HS-5 (cell line): ENCODE measurements at regions not wholly inside any gene's neighbourhood (a gene's known extent, or its start where the extent isn't known, plus 50 kb on each side); places are given as distances from the start of the nearest gene placed in this dataset.
"Not testable (repeated sequence)": the region's sequence is repeated elsewhere in the genome, so short reads cannot be mapped to it uniquely, and the experiment has no call there.

Experiments used
- DNase-seq: peaks from one replicate; pipeline ENCODE4 v3.0.0-alpha.2; 2012; ENCODE audit warnings: low read depth

DNA sequence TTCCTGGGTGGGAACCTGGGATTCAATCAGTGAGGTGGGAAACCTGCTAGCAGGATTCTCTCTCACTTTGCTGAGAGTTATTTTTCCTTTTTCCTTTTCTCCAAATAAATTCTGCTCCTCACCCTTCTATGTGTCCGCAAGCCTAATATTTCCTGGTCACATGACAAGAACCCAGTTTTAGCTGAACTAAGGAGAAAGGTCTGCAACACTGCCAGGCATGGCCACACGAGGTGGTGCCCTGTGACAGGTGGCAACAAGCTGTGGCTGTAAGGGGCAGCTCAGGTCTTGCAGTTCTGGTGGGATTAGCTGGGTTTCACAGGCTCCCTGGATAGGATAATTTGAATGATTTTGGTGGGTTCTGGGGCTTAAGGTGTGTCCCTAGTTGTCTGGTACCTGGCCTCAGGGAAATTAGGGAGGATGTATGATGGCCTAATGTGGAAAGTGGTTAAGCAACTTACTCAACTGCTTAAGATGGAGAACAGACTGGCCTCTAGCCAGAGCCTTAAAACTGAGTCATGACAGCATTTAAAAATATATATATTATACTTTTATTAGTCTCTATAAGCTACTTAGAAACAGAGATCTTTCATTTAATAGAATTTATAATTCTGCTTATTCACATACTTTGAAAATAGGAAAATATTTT is 215.0 kb downstream of the IL15 start:
- DNase-seq, result no peak

DNA sequence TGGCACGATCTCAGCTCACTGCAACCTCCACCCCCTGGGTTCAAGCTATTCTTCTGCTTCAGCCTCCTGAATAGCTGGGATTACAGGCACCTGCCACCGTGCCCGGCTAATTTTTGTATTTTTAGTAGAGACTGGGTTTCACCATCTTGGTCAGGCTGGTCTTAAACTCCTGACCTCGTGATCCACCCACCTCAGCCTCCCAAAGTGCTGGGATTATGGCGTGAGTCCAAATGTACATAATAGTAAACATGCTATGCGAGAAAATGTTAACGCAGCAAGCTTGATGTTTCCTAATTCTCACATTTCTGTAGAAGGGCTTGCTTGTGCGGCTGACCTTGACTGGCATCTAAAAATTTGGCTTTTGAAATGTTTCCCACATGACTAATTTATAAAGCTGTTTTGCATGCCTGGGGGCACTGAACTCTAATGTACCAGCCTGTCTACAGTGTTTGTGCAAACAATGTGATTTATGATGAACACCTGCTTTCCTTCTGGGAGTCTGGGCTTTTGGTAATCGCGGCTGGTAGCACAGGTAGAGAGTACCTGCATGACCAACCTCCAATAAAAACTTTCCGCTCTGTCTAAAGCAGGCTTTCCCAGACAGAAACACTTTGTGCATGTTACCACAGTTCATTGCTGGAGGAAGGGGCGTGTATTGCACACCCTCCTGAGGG is 216.8 kb downstream of the IL15 start:
- DNase-seq, result no peak

DNA sequence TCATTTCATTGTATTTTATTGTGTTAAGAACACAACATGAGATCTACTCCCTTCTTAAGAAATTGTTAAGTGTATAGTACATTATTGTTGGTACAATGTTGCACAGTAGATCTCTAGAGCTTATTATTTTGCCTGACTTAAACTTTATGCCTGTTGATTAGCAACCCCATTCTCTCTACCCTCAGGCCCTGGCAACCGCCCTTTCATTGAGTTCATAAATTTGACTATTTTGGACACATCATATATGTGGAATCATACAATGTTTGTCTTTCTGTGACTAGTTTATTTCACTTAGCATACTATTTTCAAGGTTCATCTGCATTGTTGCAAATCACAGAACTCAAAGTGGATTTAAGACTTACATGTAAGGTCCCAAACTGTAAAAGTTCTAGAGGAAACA is 222.1 kb downstream of the IL15 start:
- DNase-seq, result no peak

DNA sequence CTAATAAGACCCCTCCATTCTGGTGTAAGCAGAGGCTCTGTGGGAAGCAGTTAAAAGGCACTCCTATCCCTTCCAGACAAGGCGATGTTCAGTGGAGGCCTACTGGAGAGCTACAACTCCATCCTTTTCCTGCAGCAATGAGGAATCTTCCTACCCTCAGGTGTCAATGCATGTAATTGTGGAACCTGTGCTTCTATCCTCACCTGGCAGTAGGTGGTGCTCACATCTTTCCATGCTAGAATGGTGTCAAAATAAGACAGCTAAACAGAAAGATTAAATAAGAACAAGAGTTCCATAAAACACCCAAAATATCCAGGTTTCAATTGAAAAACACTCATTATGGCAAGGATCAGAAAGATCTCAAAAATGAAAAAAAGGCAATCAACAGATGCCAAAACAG is 224.6 kb downstream of the IL15 start:
- no peak for DNase-seq

DNA sequence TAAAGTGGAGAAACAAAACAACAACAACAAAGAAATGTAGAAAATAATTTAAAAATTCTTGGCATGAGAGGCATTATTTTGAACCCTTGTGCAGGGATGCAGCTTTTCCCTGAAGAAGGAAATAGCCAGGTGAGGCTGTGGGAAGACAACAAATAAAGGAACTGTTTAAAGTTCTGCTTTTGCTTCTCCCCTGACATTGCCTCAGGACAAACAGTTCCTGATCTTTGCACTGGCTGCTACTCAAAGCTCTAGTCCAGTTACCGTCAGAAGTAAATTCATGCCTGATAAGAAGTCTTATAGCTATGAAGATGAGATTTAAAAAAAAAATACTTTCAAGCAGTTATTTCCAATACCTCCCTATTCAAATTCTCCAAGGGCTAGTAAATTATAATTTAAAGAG is 233.8 kb downstream of the IL15 start:
- DNase-seq, result no peak

DNA sequence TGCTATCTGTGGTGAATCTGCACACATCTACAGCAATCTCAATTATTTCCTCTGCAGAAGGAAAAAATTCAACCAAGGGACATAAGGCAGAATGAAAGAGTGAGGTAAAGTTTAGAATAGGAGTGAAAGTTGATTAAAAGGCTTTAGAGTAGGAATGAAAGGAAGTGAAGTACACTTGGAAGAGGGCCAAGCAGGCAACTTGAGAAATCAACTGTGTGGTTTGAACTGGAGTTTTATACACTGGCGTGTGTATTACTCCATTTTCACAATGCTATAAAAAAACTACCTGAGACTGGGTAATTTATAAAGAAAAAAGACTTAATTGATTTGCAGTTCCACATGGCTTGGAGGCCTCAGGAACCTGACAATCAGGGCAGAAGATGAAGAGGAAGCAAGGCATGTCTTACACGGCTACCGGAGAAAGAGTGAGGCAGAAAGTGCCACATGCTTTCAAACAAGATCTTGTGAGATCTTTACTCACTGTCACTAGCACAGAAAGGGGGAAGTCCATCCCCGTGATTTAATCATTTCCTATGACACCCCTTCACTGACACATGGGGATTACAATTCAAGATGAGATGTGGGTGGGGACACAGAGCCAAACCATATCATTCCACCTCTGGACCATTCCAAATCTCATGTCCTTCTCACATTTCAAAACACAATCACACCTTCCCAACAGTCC is 234.8 kb downstream of the IL15 start:
- no peak for DNase-seq

DNA sequence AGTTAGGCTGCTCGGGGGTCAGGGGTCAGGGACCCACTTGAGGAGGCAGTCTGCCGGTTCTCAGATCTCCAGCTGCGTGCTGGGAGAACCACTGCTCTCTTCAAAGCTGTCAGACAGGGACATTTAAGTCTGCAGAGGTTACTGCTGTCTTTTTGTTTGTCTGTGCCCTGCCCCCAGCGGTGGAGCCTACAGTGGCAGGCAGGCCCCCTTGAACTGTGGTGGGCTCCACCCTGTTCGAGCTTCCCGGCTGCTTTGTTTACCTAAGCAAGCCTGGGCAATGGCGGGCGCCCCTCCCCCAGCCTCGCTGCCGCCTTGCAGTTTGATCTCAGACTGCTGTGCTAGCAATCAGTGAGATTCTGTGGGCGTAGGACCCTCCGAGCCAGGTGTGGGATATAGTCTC is 246.3 kb downstream of the IL15 start:
- DNase-seq, result not testable (repeated sequence)

DNA sequence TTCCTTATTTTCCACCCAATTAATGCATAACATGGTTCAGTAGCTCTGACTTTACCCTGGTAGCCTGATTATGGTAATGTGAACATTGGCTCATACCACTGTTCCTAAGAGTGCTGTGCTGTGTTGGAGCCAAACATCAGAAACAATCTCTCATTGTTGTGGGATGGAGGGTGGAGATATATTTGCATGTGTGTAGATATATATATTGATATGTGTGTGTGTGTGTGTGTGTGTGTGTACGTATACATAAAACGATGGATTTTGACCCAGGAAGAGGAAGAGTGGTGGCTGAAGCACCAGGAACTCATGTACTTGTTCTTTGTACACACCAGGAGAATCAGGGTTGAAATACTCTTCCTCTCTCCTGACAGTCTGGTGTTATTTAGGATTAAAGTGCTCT is 247.7 kb downstream of the IL15 start:
- DNase-seq, result no peak

DNA sequence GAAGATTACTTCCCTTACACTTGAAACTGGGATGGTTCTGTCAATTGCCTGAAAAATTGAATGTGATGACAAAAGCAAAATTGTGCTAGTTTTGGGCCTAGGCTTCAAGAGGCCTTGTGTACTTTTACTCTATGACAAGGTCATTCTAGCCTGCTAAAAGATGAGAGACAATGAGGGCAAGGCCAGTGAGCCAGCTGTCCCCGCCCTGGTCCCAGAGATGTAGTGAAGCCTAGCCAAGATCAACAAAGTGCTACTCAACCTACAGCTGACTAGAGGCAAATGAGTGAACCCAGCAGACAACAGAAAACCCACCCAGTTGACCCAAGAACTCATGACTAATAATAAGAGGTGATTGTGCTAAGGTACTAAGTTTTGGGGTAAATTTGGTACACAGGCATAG is 248.7 kb downstream of the IL15 start:
- DNase-seq, result no peak

DNA sequence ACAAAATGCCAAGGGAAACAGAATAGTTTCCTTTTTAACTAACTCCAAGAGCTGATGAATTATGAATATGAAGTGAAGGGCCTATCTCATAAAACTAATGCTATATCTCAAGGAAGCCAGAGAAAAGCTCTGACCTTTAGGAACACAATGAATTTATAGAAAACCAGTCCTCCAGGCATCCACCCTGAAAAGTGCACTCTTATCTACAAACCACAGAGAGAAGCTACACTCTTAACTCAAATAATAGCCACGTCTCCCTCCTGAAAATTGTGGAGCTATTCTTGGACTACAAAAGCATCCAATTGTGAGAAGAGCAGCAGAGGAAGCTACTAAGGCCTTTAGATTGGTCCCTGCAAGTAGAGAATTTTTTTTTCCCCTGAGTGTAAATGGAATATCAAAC is 253.9 kb downstream of the IL15 start:
- no peak for DNase-seq

DNA sequence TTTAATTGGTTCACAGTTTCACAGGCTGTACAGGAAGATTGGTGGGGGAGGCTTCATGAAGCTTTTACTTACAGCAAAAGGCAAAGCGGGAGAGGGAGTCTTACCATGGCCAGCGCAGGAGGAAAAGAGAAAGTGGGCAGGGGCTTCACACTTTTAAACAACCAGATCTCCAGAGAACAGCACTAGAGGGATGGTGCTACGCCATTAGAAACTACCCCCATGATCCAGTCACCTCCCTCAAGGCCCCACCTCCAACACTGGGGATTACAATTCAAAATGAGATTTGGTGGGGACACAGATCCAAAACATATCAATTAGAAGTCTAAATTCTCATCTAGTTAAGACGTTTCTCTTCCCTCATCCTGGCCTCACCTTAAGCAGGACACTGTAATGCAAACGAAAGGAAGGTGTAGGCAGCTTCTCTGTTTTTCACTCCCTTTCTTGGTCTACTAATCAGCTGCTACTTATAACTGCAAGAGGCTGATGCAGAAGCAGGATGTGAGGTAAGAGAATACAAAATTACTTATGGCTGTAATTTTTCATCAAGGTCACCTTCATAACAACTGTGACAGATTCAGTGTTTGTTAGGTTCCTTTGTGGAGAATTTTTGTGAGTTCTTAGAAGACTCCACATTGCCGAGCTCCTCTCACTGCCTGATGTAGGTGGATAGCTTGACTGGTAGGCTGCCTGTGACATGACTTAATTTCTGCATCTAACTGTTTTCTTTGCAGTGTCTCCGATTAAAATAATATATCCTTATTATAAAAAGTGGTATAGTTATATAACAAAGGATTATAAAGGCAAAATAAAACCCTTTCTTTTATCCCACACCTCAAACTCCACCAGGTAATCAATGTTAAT is 255.1 kb downstream of the IL15 start:
- DNase-seq, result no peak

DNA sequence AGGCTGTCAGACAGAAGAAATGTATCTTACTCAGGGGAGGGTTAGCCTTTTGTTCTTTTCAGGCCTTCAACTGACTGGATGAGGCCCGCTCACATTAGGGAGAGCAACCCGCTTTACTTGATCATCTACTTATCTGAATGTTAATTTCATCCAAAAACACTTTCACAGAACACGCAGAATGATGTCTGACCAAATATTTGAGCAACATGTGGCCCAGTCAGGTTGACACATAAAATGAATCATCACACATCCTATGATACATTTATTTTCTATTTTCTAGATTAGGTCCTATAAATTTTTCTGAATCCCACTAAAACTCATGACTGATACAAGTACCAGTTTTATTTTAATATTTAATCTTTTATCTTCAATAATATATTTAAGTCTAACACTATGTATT is 260.3 kb downstream of the IL15 start:
- peak; percentile 15 for DNase-seq

DNA sequence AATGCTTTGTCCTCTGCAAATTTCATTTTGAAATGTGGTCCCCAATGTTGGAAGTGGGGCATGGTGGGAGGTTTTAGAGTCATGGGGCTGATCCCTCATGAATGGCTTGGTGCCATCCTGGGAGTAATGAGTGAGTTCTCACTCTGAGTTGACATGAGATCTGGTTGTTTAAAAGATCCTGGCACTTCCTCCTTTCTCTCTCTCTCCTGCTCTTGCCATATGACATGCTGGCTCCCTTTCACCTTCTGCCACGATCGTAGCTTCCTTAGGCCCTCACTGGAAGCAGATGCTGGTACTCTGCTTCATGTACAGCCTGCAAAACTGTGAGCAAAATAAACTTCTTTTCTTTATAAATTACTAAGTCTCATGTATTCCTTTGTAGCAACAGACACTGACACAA is 262.0 kb downstream of the IL15 start:
- DNase-seq, result no peak

DNA sequence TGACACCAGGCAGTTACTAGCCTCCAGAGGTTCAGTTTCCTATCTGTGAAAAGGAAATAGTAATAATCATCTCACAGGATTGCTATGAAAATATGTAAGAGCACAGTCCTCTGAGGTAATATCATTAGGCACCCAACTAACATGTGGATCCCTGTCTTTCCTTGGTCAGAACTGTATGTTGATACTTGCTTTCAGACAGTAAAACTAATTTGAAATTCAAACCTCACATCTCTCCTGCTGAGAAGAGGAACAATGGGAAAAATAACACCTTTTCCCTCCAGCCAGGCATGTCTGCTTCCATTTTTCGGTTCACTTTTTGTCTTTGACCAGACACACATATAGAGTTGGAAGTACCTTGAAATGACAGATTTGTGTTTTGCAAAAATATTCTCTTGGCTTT is 262.7 kb downstream of the IL15 start:
- no peak for DNase-seq

DNA sequence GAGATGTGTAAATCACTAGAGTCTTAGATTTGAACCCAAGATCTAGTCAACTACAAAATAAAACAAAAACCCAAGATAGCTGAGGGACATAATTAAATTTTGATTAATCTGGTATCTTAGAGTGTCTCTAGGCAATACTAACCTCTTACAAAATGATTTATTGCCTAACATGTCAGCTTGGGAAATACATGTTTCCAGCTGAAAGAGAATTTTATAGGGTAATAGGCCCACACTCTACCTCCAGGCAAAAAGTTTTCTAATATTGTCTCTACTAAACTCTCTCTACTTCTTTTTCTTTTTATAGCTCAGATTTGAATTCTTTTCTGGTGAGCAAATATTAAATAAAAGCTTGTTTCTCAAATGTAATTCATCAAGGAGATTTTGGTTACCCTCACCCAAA is 263.2 kb downstream of the IL15 start:
- DNase-seq, result no peak

DNA sequence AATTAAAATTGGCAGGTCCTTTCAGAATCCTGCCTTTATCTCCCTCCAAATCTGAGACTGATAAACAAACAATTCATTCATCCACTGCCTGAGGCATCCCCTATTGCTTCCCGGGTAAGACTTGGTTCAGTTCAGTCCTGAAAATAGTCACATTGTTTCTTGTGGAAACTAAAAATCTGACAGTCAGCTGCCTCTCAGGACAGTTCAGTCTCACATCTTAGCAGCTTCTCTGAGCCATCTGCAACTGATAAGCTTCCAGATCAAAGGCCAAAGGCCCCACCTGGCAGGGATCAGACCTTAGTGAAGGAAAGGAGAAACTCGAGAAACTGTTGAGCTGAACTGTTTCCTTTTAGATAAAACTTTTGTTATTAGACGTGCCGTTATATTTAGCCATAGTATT is 264.5 kb downstream of the IL15 start:
- no peak for DNase-seq

DNA sequence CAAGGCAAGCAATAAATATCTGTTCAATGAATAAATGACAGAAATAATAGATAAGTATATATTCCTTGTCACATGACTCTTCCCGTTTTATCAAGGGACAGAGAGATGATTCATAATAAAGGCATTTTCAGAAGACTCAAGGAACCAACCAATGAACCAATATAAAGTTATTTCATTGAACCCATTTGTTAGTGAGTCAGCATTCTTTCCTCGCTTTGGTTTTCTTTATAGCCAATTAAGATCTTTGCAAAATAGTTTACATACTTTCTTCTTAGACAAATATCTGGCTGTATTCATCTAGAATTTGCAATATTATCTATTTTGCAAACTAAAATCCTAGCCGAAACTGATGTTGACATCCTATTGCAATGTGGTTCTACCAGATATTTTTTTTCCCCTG is 269.4 kb downstream of the IL15 start:
- DNase-seq, result peak; percentile 84

DNA sequence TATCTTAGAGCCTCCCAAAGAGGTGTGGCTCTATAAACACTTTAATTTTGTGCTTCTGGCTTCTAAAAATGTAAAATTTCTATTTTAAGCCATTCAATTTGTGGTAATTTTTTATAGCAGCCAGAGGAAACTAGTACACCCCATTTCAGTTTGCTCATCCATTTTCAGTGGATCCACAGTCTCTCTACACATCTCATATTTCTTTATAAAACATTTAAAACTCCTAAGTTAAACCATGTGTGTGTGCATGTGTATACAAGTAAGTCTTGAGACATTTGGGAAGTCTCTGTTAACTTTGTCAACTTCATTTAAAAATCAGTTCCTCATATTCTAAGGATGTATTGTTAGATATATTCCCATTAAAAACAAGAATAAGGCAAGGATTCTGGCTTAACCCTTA is 273.2 kb downstream of the IL15 start:
- DNase-seq, result no peak

DNA sequence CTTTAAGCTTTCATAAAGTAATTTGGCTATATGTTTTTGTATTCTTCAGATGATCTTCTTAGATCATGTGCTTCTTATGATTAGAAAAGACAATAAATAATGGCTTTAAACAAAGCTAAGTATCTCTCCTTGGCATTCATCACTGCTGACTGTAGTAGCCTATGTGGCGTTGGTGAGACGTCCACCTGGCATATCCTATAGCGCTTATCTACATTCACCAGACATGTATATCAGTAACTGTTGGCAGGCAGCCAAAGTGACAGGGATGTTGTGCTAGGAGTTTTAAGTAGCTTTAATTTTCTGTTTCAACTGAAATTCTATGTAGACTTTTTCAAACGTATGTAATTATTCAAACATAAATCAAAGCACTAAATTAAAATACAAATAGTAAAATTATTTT is 276.4 kb downstream of the IL15 start:
- DNase-seq, result no peak

DNA sequence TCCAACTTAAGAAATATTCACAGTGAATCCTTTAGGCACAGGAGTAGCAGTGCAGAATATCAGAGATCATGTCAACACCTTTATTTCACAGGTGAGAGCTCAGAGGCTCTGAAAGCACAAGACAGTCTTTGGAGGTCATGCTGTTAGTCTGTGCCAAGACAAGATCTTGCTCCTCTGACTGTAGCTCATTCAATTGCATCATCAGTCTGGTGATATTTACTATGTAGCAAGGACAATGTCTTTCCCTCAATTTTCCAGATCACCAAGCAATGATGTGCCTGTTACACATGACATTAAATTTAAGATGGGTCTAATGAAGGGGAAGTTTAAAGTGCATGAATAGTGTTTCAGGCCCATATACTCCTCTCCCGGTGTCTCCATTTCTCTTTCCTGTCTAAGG is 277.5 kb downstream of the IL15 start:
- DNase-seq, result no peak

DNA sequence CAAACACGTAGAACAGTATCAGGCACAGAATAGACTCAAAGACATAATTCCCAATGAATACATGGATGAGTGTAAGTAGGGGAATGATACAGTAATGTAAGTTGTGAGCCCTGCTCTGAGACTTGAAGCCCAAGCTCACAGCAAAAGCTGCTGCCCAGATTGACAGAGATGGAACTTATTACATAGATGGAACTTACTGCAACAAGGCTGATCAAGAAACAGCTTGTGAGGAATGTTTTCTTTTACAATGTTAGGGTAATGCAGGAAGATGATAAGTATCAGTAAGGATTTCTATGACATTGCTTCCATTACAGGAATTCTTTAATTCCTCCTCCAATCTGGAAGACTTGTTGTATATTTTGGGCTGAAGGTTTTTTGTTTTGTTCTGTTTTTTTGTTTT is 278.4 kb downstream of the IL15 start:
- no peak for DNase-seq

DNA sequence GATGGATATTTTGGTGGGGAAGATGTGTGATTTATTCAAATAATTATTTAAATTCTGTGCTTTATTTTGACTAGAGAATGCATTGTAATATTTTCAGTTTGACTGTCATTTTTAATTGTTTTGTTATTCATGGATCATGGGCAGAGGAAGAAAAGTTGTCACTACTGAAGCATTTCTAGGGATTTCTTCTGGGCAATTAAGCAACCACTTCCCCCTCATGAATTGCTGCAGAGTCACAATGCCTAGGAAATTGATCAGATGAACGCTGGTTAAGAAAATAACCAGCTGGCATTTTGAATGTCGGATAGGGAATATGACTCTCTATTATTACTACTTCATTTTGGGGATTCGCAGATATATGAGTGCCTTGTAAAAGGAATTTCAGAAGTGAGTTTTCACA is 283.3 kb downstream of the IL15 start:
- DNase-seq, result no peak

DNA sequence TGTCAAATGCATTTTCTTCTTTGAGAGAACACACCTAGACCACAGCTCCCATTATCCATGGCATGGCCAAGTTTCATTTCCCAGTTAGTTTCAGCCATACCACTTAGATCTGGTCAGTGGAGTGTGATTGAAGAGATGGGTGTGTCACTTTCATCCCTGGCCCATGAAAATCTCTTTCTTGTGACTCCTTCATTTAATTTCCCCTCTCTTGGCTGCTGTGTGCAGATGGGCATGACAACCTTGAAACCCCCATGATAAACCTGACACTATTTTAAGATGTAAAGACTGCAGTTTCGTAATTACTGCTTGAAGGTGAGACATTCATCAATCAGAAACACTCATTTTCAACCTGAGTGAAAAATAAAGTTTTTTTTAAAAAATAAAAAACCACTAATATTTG is 284.9 kb downstream of the IL15 start:
- no peak for DNase-seq
